Fibroblast of upper back skin (primary cell): ENCODE measurements at regions not wholly inside any gene's neighbourhood (a gene's known extent, or its start where the extent isn't known, plus 50 kb on each side); places are given as distances from the start of the nearest gene placed in this dataset.

Source experiments
- DNase-seq: peaks from one replicate; pipeline ENCODE4 v3.0.0-alpha.2; 2013

DNA sequence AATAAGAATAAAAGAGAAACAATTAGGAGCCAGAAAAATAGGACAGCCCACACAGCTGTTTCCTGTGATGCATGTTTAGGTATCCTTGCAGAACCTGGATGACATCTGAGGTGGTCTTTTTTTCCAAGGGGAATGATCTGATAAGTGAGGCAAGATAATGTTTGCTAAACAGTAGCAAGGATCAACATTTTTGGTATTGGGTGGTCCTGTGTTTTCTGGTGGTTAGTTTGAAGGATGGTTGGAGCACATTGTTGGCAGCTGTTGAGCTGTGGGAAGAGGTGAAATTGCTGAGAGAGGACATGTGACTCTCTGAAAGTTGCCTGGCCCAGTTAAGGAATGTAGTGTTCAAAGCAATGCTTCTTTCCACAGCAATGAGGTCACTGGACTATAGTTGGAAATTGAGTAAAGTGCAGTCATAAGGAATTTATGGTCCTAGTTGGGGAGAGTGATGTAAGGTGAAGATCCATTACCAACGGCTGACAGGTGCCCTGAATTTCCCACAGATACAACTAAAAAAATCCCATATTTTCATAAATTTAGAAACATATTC, 270.2 kb upstream of the IMPG1 start:
- no peak for DNase-seq

DNA sequence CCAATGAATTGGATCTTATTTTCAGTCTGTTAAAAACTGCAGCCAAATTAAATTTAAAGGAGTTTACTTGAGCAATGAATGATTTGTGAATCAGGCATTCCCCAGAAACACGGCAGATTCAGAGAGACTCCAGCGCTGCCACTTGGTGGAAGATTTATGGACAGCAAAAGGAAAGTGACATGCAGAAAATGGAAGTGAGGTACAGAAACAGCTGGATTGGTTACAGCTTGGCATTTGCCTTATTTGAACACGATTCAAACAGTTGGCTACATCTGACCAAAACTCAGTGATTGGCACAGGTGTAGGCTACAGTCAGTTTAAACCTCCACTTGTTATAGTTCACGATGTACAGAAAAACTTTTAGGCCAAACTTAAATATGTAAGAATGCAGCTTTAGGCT, 257.6 kb upstream of the IMPG1 start:
- DNase-seq, result no peak

DNA sequence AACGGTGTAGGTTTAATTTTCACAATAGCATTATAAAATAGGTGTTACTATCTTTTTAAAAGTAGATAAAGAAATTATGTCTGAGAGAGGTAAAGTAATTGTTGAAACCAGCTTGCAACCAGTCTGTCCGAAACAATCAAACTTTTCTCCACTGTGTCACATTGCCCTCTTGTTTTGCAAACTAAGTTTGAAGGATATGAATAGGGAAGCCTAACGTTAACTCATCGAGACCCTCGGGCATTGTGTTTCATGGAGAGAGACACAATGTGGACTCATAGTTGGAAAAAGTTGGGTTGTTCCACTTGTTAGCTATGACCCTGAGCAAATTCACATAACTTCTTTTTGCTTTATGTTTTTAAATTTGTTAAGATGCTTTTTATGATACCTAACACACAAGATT, 254.4 kb upstream of the IMPG1 start:
- no peak for DNase-seq
